OCI-LY7 (cell line): ENCODE measurements at regions not wholly inside any gene's neighbourhood (a gene's known extent, or its start where the extent isn't known, plus 50 kb on each side); places are given as distances from the start of the nearest gene placed in this dataset.

Experiments used
- BruUV-seq: library from RNA; stranded (reverse); fragments of 400-500 nt; replicated peaks from 2 replicates; lab custom pipeline; 2021; lab: Mats Ljungman, UMichigan
- CTCF ChIA-PET: fragments of 300-600 bp; sonication (Branson Sonifier 250); formaldehyde crosslinking; loops from one replicate; lab custom pipeline; 2022; ENCODE audit warnings: antibody characterized with exemption; ENCODE audit not compliant: unreplicated experiment; lab: Charles Lee
- POLR2A ChIA-PET: fragments of 300-600 bp; sonication (Branson Sonifier 250); formaldehyde crosslinking; loops from one replicate; lab custom pipeline; 2022; ENCODE audit warnings: antibody characterized with exemption; lab: Charles Lee
- DNase-seq: peaks from one replicate; pipeline ENCODE4 v3.0.0-alpha.2; 2015; ENCODE audit warnings: low spot score
- H2AFZ ChIP-seq: fragments of 200-600 bp; sonication (generic), shearing (Covaris generic); 2 replicates; pipeline ENCODE4 v1.6.1; 2014; ENCODE audit warnings: mild to moderate bottlenecking, antibody characterized with exemption, low read length, moderate library complexity
- H3K27ac ChIP-seq: fragments of 200-600 bp; sonication (generic); 2 replicates; pipeline ENCODE4 v1.5.1; 2014; ENCODE audit warnings: mixed run types, low read depth, mild to moderate bottlenecking, moderate library complexity, low read length, inconsistent platforms; ENCODE audit not compliant: poor library complexity, severe bottlenecking
- H3K36me3 ChIP-seq: fragments of 200-600 bp; sonication (generic); 2 replicates; pipeline ENCODE4 v1.6.1; 2014; ENCODE audit warnings: mild to moderate bottlenecking, antibody characterized with exemption, low read length, moderate library complexity, mixed read lengths; ENCODE audit not compliant: insufficient read depth
- H3K4me1 ChIP-seq: fragments of 200-600 bp; sonication (generic); 2 replicates; pipeline ENCODE4 v1.5.1; 2014; ENCODE audit warnings: mild to moderate bottlenecking, low read length; ENCODE audit not compliant: insufficient read depth, poor library complexity, severe bottlenecking
- H3K4me2 ChIP-seq: fragments of 200-600 bp; sonication (generic); 2 replicates; pipeline ENCODE4 v1.6.1; 2014; ENCODE audit warnings: mild to moderate bottlenecking, low read length
- H3K4me3 ChIP-seq: fragments of 200-600 bp; sonication (generic); 2 replicates; pipeline ENCODE4 v1.5.1; 2014; ENCODE audit warnings: mild to moderate bottlenecking, low read depth, low read length; ENCODE audit not compliant: poor library complexity, severe bottlenecking
- H3K79me2 ChIP-seq: fragments of 200-600 bp; sonication (generic); 2 replicates; pipeline ENCODE4 v1.6.1; 2016; ENCODE audit warnings: low read depth, mild to moderate bottlenecking, low read length, moderate library complexity, mixed read lengths; ENCODE audit not compliant: insufficient read depth
- H3K9me2 ChIP-seq: fragments of 200-600 bp; sonication (generic); 2 replicates; pipeline ENCODE4 v1.6.1; 2016; ENCODE audit warnings: mild to moderate bottlenecking, low read length, mixed read lengths; ENCODE audit not compliant: insufficient read depth
- H3K9me3 ChIP-seq: fragments of 200-600 bp; sonication (generic); 2 replicates; pipeline ENCODE4 v1.6.1; 2014; ENCODE audit warnings: mild to moderate bottlenecking, mixed run types, low read length, mixed read lengths
- H4K20me1 ChIP-seq: fragments of 200-600 bp; sonication (generic); 2 replicates; pipeline ENCODE4 v1.6.1; 2014; ENCODE audit warnings: mild to moderate bottlenecking, antibody characterized with exemption, low read length, moderate library complexity, mixed read lengths; ENCODE audit not compliant: insufficient read depth
- CTCF ChIP-seq: fragments of 200-600 bp; sonication (generic); conservative IDR thresholded peaks from 2 replicates; pipeline ENCODE4 v1.5.1; 2014; ENCODE audit warnings: mild to moderate bottlenecking, antibody characterized with exemption, low read length, moderate library complexity, mixed read lengths
- EZH2phosphoT487 ChIP-seq: fragments of 200-600 bp; sonication (generic); IDR thresholded peaks from 2 replicates; pipeline ENCODE4 v1.6.1; 2018; ENCODE audit warnings: low read depth, borderline replicate concordance, mild to moderate bottlenecking, mixed run types, antibody characterized with exemption, low read length, moderate library complexity, mixed read lengths
- intact Hi-C: fragments of 100-400 bp; cut with micrococcal nuclease; formaldehyde crosslinking; loops from one replicate; pipeline ENCODE4 v1.10.0; 2022; ENCODE audit not compliant: unreplicated experiment

GRCh38 chr11:129544691-129545090 is 169.0 kb downstream of the BARX2 start:
- no peak overlapping the region for H2AFZ ChIP-seq
- no peaks in the 10 kb centered on the region for H4K20me1 ChIP-seq
- no peaks in the 10 kb centered on the region for H3K9me2 ChIP-seq
- no peaks in the 10 kb centered on the region for H3K36me3 ChIP-seq
- no peak for DNase-seq
- no TSS peak for BruUV-seq
- POLR2A ChIA-PET, result interaction anchor here (0.6 kb wide), 1 partner anchor 16 kb away, joined by 3 read pairs; no protein-coding TSS in a partner anchor
- H3K4me3 ChIP-seq, result no peak overlapping the region
- H3K27ac ChIP-seq, result no peak overlapping the region
- H3K4me2 ChIP-seq, result no peak overlapping the region
- CTCF ChIA-PET, result no interaction called here
- no peaks in the 10 kb centered on the region for H3K4me1 ChIP-seq
- intact Hi-C loops, result no loop called here
- no peak for TF ChIP-seq CTCF
- no peak for TF ChIP-seq EZH2phosphoT487
- H3K9me3 ChIP-seq, result no peaks in the 10 kb centered on the region
- no peaks in the 10 kb centered on the region for H3K79me2 ChIP-seq

GRCh38 chr11:129546266-129546665 is 170.6 kb downstream of the BARX2 start:
- no peaks in the 10 kb centered on the region for H3K36me3 ChIP-seq
- no peak overlapping the region for H3K4me2 ChIP-seq
- BruUV-seq, result no TSS peak
- no peak overlapping the region for H3K4me3 ChIP-seq
- H3K4me1 ChIP-seq, result no peaks in the 10 kb centered on the region
- no peaks in the 10 kb centered on the region for H3K79me2 ChIP-seq
- ChIA-PET POLR2A (no interaction called here), CTCF (no interaction called here)
- no peaks in the 10 kb centered on the region for H3K9me2 ChIP-seq
- no peak for DNase-seq
- TF ChIP-seq EZH2phosphoT487 (no peak), CTCF (no peak)
- H4K20me1 ChIP-seq, result no peaks in the 10 kb centered on the region
- intact Hi-C loops, result no loop called here
- no peak overlapping the region for H2AFZ ChIP-seq
- H3K27ac ChIP-seq, result no peak overlapping the region
- no peaks in the 10 kb centered on the region for H3K9me3 ChIP-seq

GRCh38 chr11:129557421-129557820 is 181.8 kb downstream of the BARX2 start:
- POLR2A ChIA-PET, result interaction anchor here (0.6 kb wide), 1 partner anchor 1155 kb away, joined by 4 read pairs; no protein-coding TSS in a partner anchor
- BruUV-seq, result no TSS peak
- intact Hi-C loops, result no loop called here

More at GRCh38 chr11:129557421-129557820, 181.8 kb downstream of the BARX2 start:
- Histone ChIP-seq H2AFZ (no peak overlapping the region), H4K20me1 (no peaks in the 10 kb centered on the region), H3K4me2 (no peak overlapping the region), H3K9me2 (no peaks in the 10 kb centered on the region), H3K4me1 (no peaks in the 10 kb centered on the region), H3K4me3 (no peak overlapping the region), H3K36me3 (no peaks in the 10 kb centered on the region), H3K27ac (no peak overlapping the region), H3K79me2 (no peaks in the 10 kb centered on the region), H3K9me3 (no peaks in the 10 kb centered on the region)
- TF ChIP-seq EZH2phosphoT487, result no peak
- CTCF ChIA-PET, result no interaction called here
- no peak for DNase-seq
